ENCODE measurements at regions not wholly inside any gene's neighbourhood (a gene's known extent, or its start where the extent isn't known, plus 50 kb on each side); places are given as distances from the start of the nearest gene placed in this dataset.

GRCh38 chr2:226132323-226133215 lies 667.1 kb downstream of the IRS1 start:
- no peak for TF ChIP-seq CTCF (IDR thresholded peaks at IDR 0.05; ENCODE audit: insufficient read depth, low read depth, low read length, missing control alignments)
- no peak for DNase-seq (ENCODE audit: low read depth)
- no peak overlapping the region for H3K4me3 ChIP-seq (ENCODE audit: low read depth, low read length)

- no peak for DNase-seq (ENCODE audit: low read depth)
- TF ChIP-seq CTCF (IDR thresholded peaks at IDR 0.05; ENCODE audit: insufficient read depth, low read depth, low read length, missing control alignments) = no peak
- no peak overlapping the region for H3K4me3 ChIP-seq (ENCODE audit: low read depth, low read length)
These were observed 668.3 kb downstream of the IRS1 start for GRCh38 chr2:226131299-226131784.

GRCh38 chr2:226130192-226130591 lies 669.4 kb downstream of the IRS1 start:
- no peak for TF ChIP-seq CTCF (IDR thresholded peaks at IDR 0.05; ENCODE audit: insufficient read depth, low read depth, low read length, missing control alignments)
- no peak for DNase-seq (ENCODE audit: low read depth)
- H3K4me3 ChIP-seq (ENCODE audit: low read depth, low read length) = no peak overlapping the region

GRCh38 chr2:226127682-226128081 lies 671.9 kb downstream of the IRS1 start:
- H3K4me3 ChIP-seq (ENCODE audit: low read depth, low read length) = no peak overlapping the region
- DNase-seq (ENCODE audit: low read depth) = no peak
- TF ChIP-seq CTCF (IDR thresholded peaks at IDR 0.05; ENCODE audit: insufficient read depth, low read depth, low read length, missing control alignments) = no peak

- TF ChIP-seq CTCF (IDR thresholded peaks at IDR 0.05; ENCODE audit: insufficient read depth, low read depth, low read length, missing control alignments) = no peak
- no peak overlapping the region for H3K4me3 ChIP-seq (ENCODE audit: low read depth, low read length)
- no peak for DNase-seq (ENCODE audit: low read depth)
These were observed 673.5 kb downstream of the IRS1 start for GRCh38 chr2:226126104-226126503.

GRCh38 chr2:226125176-226125883 lies 674.3 kb downstream of the IRS1 start:
- no peak overlapping the region for H3K4me3 ChIP-seq (ENCODE audit: low read depth, low read length)
- DNase-seq (ENCODE audit: low read depth) = no peak
- no peak for TF ChIP-seq CTCF (IDR thresholded peaks at IDR 0.05; ENCODE audit: insufficient read depth, low read depth, low read length, missing control alignments)
